H1 (cell line): ENCODE measurements at regions not wholly inside any gene's neighbourhood (a gene's known extent, or its start where the extent isn't known, plus 50 kb on each side); places are given as distances from the start of the nearest gene placed in this dataset.

Experiments used
- CTCF ChIA-PET: fragments of 300-600 bp; sonication (Branson Sonifier 250); formaldehyde crosslinking; loops from one replicate; lab custom pipeline; 2021; ENCODE audit not compliant: partially characterized antibody; lab: Charles Lee
- POLR2A ChIA-PET: fragments of 300-600 bp; sonication (Branson Sonifier 250); formaldehyde crosslinking; loops from one replicate; lab custom pipeline; 2021; ENCODE audit warnings: inconsistent platforms; ENCODE audit not compliant: partially characterized antibody; lab: Charles Lee
- DNase-seq, 2 experiments: peaks; one replicate each; pipeline versions ENCODE4 v3.0.0 to v3.0.0-alpha.2; 2010 to 2022; ENCODE audit warnings: low spot score in 2 of 2, low read depth in 1 of 2, mixed read lengths in 1 of 2
- FAIRE-seq: peaks from 2 replicates; lab custom pipeline; 2011; peaks lifted over from hg19 to GRCh38; lab: Jason Lieb, UNC
- H2AFZ ChIP-seq: 2 replicates; pipeline ENCODE4 v1.8.1; 2012; ENCODE audit warnings: low read length, inconsistent platforms
- H2AK5ac ChIP-seq: 2 replicates; pipeline ENCODE4 v1.6.1; 2013; ENCODE audit warnings: low read depth, low read length
- H2BK120ac ChIP-seq: replicated peaks from 2 replicates; pipeline ENCODE3; 2013; ENCODE audit warnings: low read depth, low read length, inconsistent platforms
- H2BK12ac ChIP-seq: 2 replicates; pipeline ENCODE4 v1.6.1; 2013; ENCODE audit warnings: low read depth, low read length
- H2BK15ac ChIP-seq: 2 replicates; pipeline ENCODE4 v1.6.1; 2013; ENCODE audit warnings: low read length
- H2BK20ac ChIP-seq: 2 replicates; pipeline ENCODE4 v1.6.1; 2013; ENCODE audit warnings: low read length
- H2BK5ac ChIP-seq: 2 replicates; pipeline ENCODE4 v1.6.1; 2013; ENCODE audit warnings: low read depth, low read length
- H3K14ac ChIP-seq: 2 replicates; pipeline ENCODE4 v1.6.1; 2013; ENCODE audit warnings: inconsistent platforms; ENCODE audit not compliant: insufficient read length
- H3K18ac ChIP-seq: 2 replicates; pipeline ENCODE4 v1.6.1; 2013; ENCODE audit warnings: low read length; ENCODE audit errors: extremely low read depth
- H3K23ac ChIP-seq: 2 replicates; pipeline ENCODE4 v1.6.1; 2013; ENCODE audit warnings: inconsistent platforms; ENCODE audit not compliant: insufficient read length
- H3K23me2 ChIP-seq: 2 replicates; pipeline ENCODE4 v1.6.1; 2013; ENCODE audit warnings: low read depth, low read length
- H3K27ac ChIP-seq: 2 replicates; pipeline ENCODE4 v1.6.1; 2011; ENCODE audit warnings: low read depth, low read length, inconsistent platforms
- H3K27me3 ChIP-seq, 4 experiments: replicated peaks in 1 of 4; 1 replicate in 1 of 4; 2 replicates in 3 of 4; pipeline versions ENCODE4 v1.6.1 to v1.8.1; 2011 to 2013; ENCODE audit warnings: low read length in 3 of 4, mild to moderate bottlenecking in 3 of 4, inconsistent platforms in 2 of 4, mixed read lengths in 2 of 4, moderate library complexity in 1 of 4; ENCODE audit not compliant: control insufficient read depth in 3 of 4, insufficient read depth in 3 of 4; ENCODE audit errors: extremely low read depth in 1 of 4
- H3K36me3 ChIP-seq, 4 experiments: 2 replicates each; pipeline versions ENCODE4 v1.6.1 to v1.8.1; 2011 to 2013; ENCODE audit warnings: mild to moderate bottlenecking in 4 of 4, low read length in 3 of 4, moderate library complexity in 2 of 4, control low read depth in 1 of 4, inconsistent platforms in 1 of 4; ENCODE audit not compliant: insufficient read depth in 4 of 4, control insufficient read depth in 2 of 4
- H3K4ac ChIP-seq: replicated peaks from 2 replicates; pipeline ENCODE3; 2013; ENCODE audit warnings: low read length, low read depth, mixed read lengths, inconsistent platforms; ENCODE audit not compliant: insufficient read length
- H3K4me1 ChIP-seq, 4 experiments: replicated peaks in 1 of 4; 1 replicate in 1 of 4; 2 replicates in 3 of 4; pipeline versions ENCODE4 v1.6.1 to v1.8.1; 2011 to 2013; ENCODE audit warnings: low read length in 3 of 4, inconsistent platforms in 2 of 4, mixed read lengths in 1 of 4; ENCODE audit not compliant: insufficient read depth in 4 of 4, control insufficient read depth in 3 of 4
- H3K4me2 ChIP-seq, 2 experiments: 2 replicates each; pipeline versions ENCODE4 v1.6.1 to v1.8.1; 2011 to 2013; ENCODE audit warnings: low read depth in 2 of 2, low read length in 2 of 2, control low read depth in 1 of 2, inconsistent platforms in 1 of 2, mild to moderate bottlenecking in 1 of 2; ENCODE audit not compliant: insufficient read depth in 1 of 2
- H3K4me3 ChIP-seq, 4 experiments: fragments of 200-600, 300-600 bp in 1 of 4; sonication (generic), shearing (Covaris generic), sonication (Bioruptor Twin) in 1 of 4; 2 replicates each; pipeline versions ENCODE4 v1.5.1 to v1.8.1; 2011 to 2016; ENCODE audit warnings: low read length in 4 of 4, low read depth in 3 of 4, control low read depth in 2 of 4, inconsistent platforms in 2 of 4, mild to moderate bottlenecking in 2 of 4, mixed read lengths in 1 of 4, moderate library complexity in 1 of 4; ENCODE audit not compliant: insufficient read depth in 2 of 4; ENCODE audit errors: extremely low read depth in 1 of 4
- H3K56ac ChIP-seq: replicated peaks from 2 replicates; pipeline ENCODE3; 2013; ENCODE audit warnings: low read depth, mild to moderate bottlenecking, mixed read lengths, low read length, inconsistent platforms; ENCODE audit not compliant: insufficient read length
- H3K79me1 ChIP-seq: 2 replicates; pipeline ENCODE4 v1.6.1; 2013; ENCODE audit warnings: low read depth, low read length, control low read depth
- H3K79me2 ChIP-seq, 2 experiments: 2 replicates each; pipeline versions ENCODE4 v1.6.1 to v1.8.1; 2012 to 2013; ENCODE audit warnings: low read length in 2 of 2, mild to moderate bottlenecking in 2 of 2, inconsistent platforms in 1 of 2; ENCODE audit not compliant: insufficient read depth in 2 of 2, control insufficient read depth in 1 of 2
- H3K9ac ChIP-seq, 4 experiments: replicated peaks in 1 of 4; 1 replicate in 1 of 4; 2 replicates in 3 of 4; pipeline versions ENCODE4 v1.6.1 to v1.8.1; 2011 to 2013; ENCODE audit warnings: low read depth in 3 of 4, low read length in 3 of 4, control low read depth in 2 of 4, mild to moderate bottlenecking in 2 of 4, moderate library complexity in 2 of 4, inconsistent platforms in 1 of 4; ENCODE audit errors: extremely low read depth in 1 of 4
- H3K9me3 ChIP-seq, 2 experiments: 2 replicates each; pipeline versions ENCODE4 v1.6.1 to v1.8.1; 2012 to 2013; ENCODE audit warnings: mild to moderate bottlenecking in 2 of 2, moderate library complexity in 2 of 2, control low read depth in 1 of 2, inconsistent platforms in 1 of 2, low read depth in 1 of 2, low read length in 1 of 2, mixed read lengths in 1 of 2; ENCODE audit not compliant: insufficient read depth in 2 of 2
- H4K20me1 ChIP-seq, 2 experiments: replicated peaks in 1 of 2; 2 replicates each; pipeline versions ENCODE3 to v1.8.1; 2011 to 2013; ENCODE audit warnings: inconsistent platforms in 2 of 2, low read length in 2 of 2, mild to moderate bottlenecking in 1 of 2; ENCODE audit not compliant: insufficient read depth in 2 of 2, control insufficient read depth in 1 of 2
- H4K5ac ChIP-seq: 2 replicates; pipeline ENCODE4 v1.6.1; 2013; ENCODE audit warnings: low read length, low read depth, mixed read lengths, inconsistent platforms; ENCODE audit not compliant: insufficient read length
- H4K8ac ChIP-seq: 2 replicates; pipeline ENCODE4 v1.8.0; 2013; ENCODE audit warnings: mild to moderate bottlenecking, moderate library complexity, low read length, inconsistent platforms; ENCODE audit not compliant: insufficient read depth; ENCODE audit errors: extremely low read depth
- H4K91ac ChIP-seq: replicated peaks from 2 replicates; pipeline ENCODE3; 2013; ENCODE audit warnings: low read length, mixed read lengths, inconsistent platforms; ENCODE audit not compliant: insufficient read length
- ATF3 ChIP-seq: IDR thresholded peaks from 2 replicates; pipeline ENCODE4 v1.6.1; 2011; ENCODE audit warnings: low read depth, mild to moderate bottlenecking, low read length; ENCODE audit not compliant: insufficient read depth
- CBX8 ChIP-seq: fragments of 300-800, 300-1000 bp; sonication (generic); IDR thresholded peaks from 2 replicates; pipeline ENCODE4 v1.7.1; 2016; ENCODE audit warnings: low read depth, low read length, borderline replicate concordance
- EGR1 ChIP-seq: IDR thresholded peaks from 2 replicates; pipeline ENCODE4 v1.6.1; 2011; ENCODE audit warnings: low read depth, low read length, borderline replicate concordance
- EZH2 ChIP-seq: fragments of 200-600 bp; sonication (generic); IDR thresholded peaks from 2 replicates; pipeline ENCODE4 v1.7.1; 2012; ENCODE audit warnings: low read depth, mild to moderate bottlenecking, moderate library complexity, low read length, inconsistent platforms; ENCODE audit not compliant: severe bottlenecking
- KDM1A ChIP-seq: fragments of 200-600, 300-600 bp; sonication (generic); IDR thresholded peaks from 2 replicates; pipeline ENCODE4 v1.7.1; 2016; ENCODE audit warnings: mild to moderate bottlenecking, low read length, borderline replicate concordance
- PHF8 ChIP-seq: fragments of 200-600 bp; sonication (generic); conservative IDR thresholded peaks from 2 replicates; pipeline ENCODE4 v1.7.1; 2012; ENCODE audit warnings: low read depth, mild to moderate bottlenecking, inconsistent platforms, low read length, moderate library complexity
- SIX5 ChIP-seq: IDR thresholded peaks from 2 replicates; pipeline ENCODE4 v1.6.1; 2011; ENCODE audit warnings: mild to moderate bottlenecking, low read depth, low read length
- SP4 ChIP-seq: IDR thresholded peaks from 2 replicates; pipeline ENCODE4 v1.6.1; 2012; ENCODE audit warnings: low read length, inconsistent platforms
- WGBS, 2 experiments: shearing (Covaris generic) in 1 of 2; methylation state at CpG; one replicate each; pipeline versions ENCODE4 v1.1.6 to v1.1.7; 2013 to 2015; ENCODE audit warnings: low lambda C conversion rate in 2 of 2, mixed read lengths in 2 of 2, inconsistent platforms in 1 of 2, low coverage in 1 of 2, missing lambda C conversion rate in 1 of 2; ENCODE audit not compliant: insufficient replicate concordance in 2 of 2, insufficient coverage in 1 of 2, insufficient read length in 1 of 2; ENCODE audit errors: extremely low coverage in 1 of 2, missing lambda C conversion rate in 1 of 2; 5-methylcytosine and 5-hydroxymethylcytosine counted together

DNA sequence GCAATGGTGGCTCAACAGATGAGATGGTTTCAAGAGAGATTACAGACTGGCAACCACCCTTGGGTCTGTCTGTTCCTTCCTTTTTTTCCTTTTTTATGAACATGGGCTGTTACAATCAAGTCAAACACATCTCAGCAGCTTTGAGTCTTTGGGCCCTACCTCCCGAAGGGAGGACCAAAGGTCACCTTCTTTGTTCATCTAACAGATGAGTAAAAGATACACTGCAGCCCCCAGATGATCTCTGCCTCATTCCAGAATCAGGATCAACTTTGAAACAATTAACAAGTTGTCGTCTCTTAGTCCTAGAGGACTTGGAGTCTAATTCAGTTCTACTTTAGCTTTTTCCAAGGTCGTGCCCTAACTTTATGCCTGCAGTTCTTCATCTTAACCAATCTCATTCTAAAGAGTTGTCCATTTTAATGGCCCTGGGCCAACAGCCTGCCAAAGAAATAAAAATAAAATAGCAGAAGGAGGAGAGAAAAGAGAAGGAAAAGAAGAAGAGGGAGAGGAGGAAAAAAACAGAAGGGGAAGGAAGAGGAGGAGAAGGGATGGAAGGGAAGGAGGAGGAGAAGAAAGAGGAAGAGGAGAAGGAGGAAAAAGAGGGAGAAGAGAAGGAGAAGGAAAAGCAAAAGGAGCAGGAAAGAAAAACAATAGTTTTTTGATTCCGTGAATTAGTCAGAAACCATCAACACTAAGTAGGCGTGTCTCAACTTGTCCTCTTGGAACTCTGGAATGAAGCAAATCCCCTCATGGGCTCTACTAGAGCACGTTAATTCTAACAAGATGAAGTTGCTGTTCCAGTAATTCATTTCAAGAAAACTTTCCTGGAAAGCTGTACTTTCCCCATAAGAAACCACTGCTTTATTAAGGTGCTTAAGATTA, 281.2 kb downstream of the FOXO1 start:
- no peak overlapping the region for H4K5ac ChIP-seq
- peaks cover 2 to 12% (median 7%) of the 10 kb centered on the region in 4 experiments; a peak in 6 of 7 replicates for H3K4me1 ChIP-seq
- H2BK5ac ChIP-seq: peak overlapping the region; percentile 74; the same call in 1 of the 2 replicates
- no peak overlapping the region for H3K23ac ChIP-seq
- H2BK120ac ChIP-seq: peak overlapping the region; percentile 30
- POLR2A ChIA-PET: no interaction called here
- H3K4ac ChIP-seq: no peak overlapping the region
- H2AFZ ChIP-seq: no peak overlapping the region
- H3K4me2 ChIP-seq: no peak overlapping the region
- H2AK5ac ChIP-seq: no peak overlapping the region
- no peak overlapping the region for H3K27ac ChIP-seq
- H3K79me1 ChIP-seq: no peaks in the 10 kb centered on the region
- H2BK12ac ChIP-seq: no peak overlapping the region
- H3K9ac ChIP-seq: no peak overlapping the region
- no peak for DNase-seq
- no peak overlapping the region for H3K56ac ChIP-seq
- no peak overlapping the region for H2BK15ac ChIP-seq
- 88% methylated on average over 6 of the region's 6 CpGs; no CpG with 5 or more reads in 1 of the 2 experiments for WGBS, 2 experiments
- CTCF ChIA-PET: interaction anchor here (1.0 kb wide), 1 partner anchor 10 kb away, joined by 3 read pairs; no protein-coding TSS in a partner anchor
- 0 out of 2 replicates have a peak overlapping the region, but pooled peaks have one; percentile 41 for H3K18ac ChIP-seq
- no peaks in the 10 kb centered on the region for H3K79me2 ChIP-seq
- H3K14ac ChIP-seq: no peak overlapping the region
- FAIRE-seq: no peak
- no peaks in the 10 kb centered on the region for H4K20me1 ChIP-seq
- no peak overlapping the region for H4K8ac ChIP-seq
- peak overlapping the region; percentile 83 for H4K91ac ChIP-seq
- no peaks in the 10 kb centered on the region for H3K9me3 ChIP-seq
- TF ChIP-seq ATF3 (no peak), EGR1 (no peak), CBX8 (no peak), KDM1A (no peak), SIX5 (no peak), PHF8 (no peak), EZH2 (no peak), SP4 (no peak)
- no peak overlapping the region for H3K4me3 ChIP-seq
- H3K27me3 ChIP-seq: no peaks in the 10 kb centered on the region
- no peaks in the 10 kb centered on the region for H3K36me3 ChIP-seq
- H3K23me2 ChIP-seq: no peaks in the 10 kb centered on the region
- H2BK20ac ChIP-seq: no peak overlapping the region
